ENCODE measurements at regions not wholly inside any gene's neighbourhood (a gene's known extent, or its start where the extent isn't known, plus 50 kb on each side); places are given as distances from the start of the nearest gene placed in this dataset.

DNA sequence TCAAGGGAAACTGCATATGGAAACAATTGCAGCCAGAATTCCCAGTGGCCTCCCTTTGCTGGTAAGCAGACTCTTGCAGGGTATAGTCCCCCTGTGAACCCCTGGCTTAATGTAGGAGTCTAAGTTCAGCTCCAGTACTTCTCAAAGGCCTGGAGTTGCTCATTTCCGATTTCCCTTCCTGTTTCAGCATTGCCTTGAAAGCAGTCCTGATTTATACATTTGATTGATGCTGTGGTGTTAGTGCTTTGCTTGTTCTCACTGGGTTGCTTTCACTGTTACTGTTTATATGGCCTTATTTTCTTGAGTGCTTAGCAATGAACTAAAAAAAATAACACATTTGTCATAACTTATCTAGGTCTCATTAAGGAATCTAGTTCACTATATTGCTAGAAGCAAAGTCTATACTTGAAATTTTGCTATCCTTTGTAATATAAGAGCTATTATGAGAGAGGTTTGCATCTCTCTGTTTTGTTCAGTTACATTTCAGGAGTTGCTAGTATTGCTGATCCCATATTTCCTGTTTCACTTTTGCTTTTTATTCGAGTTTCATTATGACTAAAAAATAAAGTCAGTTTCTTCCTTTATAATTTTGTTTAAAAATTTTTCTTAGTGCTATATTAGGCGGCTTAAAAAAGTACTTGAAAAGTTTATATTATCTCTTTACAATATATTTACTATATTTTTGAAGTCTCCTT is 122.4 kb upstream of the NMUR2 start:
- Histone ChIP-seq H3K36me3 (ENCODE audit: insufficient read depth) (no peaks in the 10 kb centered on the region), H3K27ac (peak overlapping the region; percentile 49; the same call in 1 of the 2 replicates), H2AFZ (ENCODE audit: low read depth) (no peak overlapping the region)

DNA sequence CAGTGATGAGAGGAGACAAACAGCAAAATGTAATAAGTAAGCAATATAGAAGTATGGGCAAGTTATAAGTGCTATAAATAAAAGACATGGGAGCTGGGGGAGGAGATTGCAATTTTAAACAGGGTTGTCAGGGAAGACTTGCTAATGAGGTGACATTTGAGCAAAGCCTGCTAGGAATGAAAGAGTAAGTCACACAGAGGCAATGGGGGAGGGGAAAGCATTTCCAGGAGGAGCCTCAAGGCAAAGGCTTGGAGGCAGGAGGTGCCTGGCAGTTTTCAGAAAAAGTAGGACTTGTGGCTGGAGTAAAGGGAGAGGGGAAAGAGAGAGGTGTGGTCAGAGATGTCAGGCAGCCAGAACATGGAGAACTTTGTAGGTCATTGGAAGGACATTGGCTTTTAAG is 124.4 kb upstream of the NMUR2 start:
- H3K36me3 ChIP-seq (ENCODE audit: insufficient read depth) = no peaks in the 10 kb centered on the region
- H3K9ac ChIP-seq = no peak overlapping the region
- no peak overlapping the region for H3K4me2 ChIP-seq
- TF ChIP-seq, protein P1, sequence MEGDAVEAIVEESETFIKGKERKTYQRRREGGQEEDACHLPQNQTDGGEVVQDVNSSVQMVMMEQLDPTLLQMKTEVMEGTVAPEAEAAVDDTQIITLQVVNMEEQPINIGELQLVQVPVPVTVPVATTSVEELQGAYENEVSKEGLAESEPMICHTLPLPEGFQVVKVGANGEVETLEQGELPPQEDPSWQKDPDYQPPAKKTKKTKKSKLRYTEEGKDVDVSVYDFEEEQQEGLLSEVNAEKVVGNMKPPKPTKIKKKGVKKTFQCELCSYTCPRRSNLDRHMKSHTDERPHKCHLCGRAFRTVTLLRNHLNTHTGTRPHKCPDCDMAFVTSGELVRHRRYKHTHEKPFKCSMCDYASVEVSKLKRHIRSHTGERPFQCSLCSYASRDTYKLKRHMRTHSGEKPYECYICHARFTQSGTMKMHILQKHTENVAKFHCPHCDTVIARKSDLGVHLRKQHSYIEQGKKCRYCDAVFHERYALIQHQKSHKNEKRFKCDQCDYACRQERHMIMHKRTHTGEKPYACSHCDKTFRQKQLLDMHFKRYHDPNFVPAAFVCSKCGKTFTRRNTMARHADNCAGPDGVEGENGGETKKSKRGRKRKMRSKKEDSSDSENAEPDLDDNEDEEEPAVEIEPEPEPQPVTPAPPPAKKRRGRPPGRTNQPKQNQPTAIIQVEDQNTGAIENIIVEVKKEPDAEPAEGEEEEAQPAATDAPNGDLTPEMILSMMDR (conservative IDR thresholded peaks at IDR 0.05; ENCODE audit: low read depth, low read length) = no peak
- H3K4me1 ChIP-seq (ENCODE audit: low read depth, poor library complexity, severe bottlenecking) = peaks cover 18% of the 10 kb centered on the region
- no peaks in the 10 kb centered on the region for H3K27me3 ChIP-seq (ENCODE audit: insufficient read depth, low read depth)
- H3K79me2 ChIP-seq (ENCODE audit: insufficient read depth, low read depth) = no peaks in the 10 kb centered on the region
- H3K27ac ChIP-seq = no peak overlapping the region
- H3K4me3 ChIP-seq (IDR thresholded peaks at IDR 0.05; ENCODE audit: insufficient read depth, low read depth, low read length) = no peak overlapping the region
- no peaks in the 10 kb centered on the region for H4K20me1 ChIP-seq (ENCODE audit: insufficient read depth)
- H2AFZ ChIP-seq (ENCODE audit: low read depth) = no peak overlapping the region

More for the DNA sequence above, 122.4 kb upstream of the NMUR2 start:
- H3K79me2 ChIP-seq (ENCODE audit: insufficient read depth, low read depth) = no peaks in the 10 kb centered on the region
- H4K20me1 ChIP-seq (ENCODE audit: insufficient read depth) = no peaks in the 10 kb centered on the region
- H3K4me3 ChIP-seq (IDR thresholded peaks at IDR 0.05; ENCODE audit: insufficient read depth, low read depth, low read length) = no peak overlapping the region
- TF ChIP-seq, protein P1 (conservative IDR thresholded peaks at IDR 0.05; ENCODE audit: low read depth, low read length) = no peak
- peak overlapping the region; percentile 56 for H3K4me2 ChIP-seq
- no peak overlapping the region for H3K9ac ChIP-seq
- H3K27me3 ChIP-seq (ENCODE audit: insufficient read depth, low read depth) = no peaks in the 10 kb centered on the region
- peaks cover 18% of the 10 kb centered on the region for H3K4me1 ChIP-seq (ENCODE audit: low read depth, poor library complexity, severe bottlenecking)

DNA sequence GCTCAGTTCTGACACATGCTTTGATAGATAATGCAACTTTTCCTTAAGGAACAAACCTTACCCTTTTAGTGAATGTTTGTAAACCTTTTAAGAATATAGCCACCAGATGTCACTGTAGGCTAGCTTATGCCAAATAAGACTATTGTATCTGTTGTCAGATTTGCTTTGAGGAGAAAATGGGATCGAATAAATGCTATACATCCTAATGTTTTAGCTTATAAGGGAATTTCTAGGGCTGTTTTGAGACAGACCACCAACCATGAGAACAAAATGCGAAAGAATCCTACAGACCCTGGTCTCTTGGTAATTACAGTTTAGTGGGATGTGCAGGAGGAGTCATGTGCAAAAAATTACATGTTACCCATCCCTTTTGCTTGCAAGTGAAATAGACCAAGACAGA is 127.6 kb upstream of the NMUR2 start:
- Histone ChIP-seq H3K4me3 (IDR thresholded peaks at IDR 0.05; ENCODE audit: insufficient read depth, low read depth, low read length) (no peak overlapping the region), H3K4me2 (no peak overlapping the region), H3K36me3 (ENCODE audit: insufficient read depth) (no peaks in the 10 kb centered on the region), H3K79me2 (ENCODE audit: insufficient read depth, low read depth) (no peaks in the 10 kb centered on the region), H3K27ac (no peak overlapping the region), H3K4me1 (ENCODE audit: low read depth, poor library complexity, severe bottlenecking) (peaks cover 6% of the 10 kb centered on the region), H4K20me1 (ENCODE audit: insufficient read depth) (no peaks in the 10 kb centered on the region), H3K27me3 (ENCODE audit: insufficient read depth, low read depth) (no peaks in the 10 kb centered on the region), H3K9ac (no peak overlapping the region), H2AFZ (ENCODE audit: low read depth) (no peak overlapping the region)
- TF ChIP-seq, protein P1 (conservative IDR thresholded peaks at IDR 0.05; ENCODE audit: low read depth, low read length) = peak; percentile 71

GRCh38 chr5:152534641-152535040 is 129.6 kb upstream of the NMUR2 start:
- TF ChIP-seq, protein P1 (conservative IDR thresholded peaks at IDR 0.05; ENCODE audit: low read depth, low read length) = no peak
- Histone ChIP-seq H4K20me1 (ENCODE audit: insufficient read depth) (no peaks in the 10 kb centered on the region), H3K4me3 (IDR thresholded peaks at IDR 0.05; ENCODE audit: insufficient read depth, low read depth, low read length) (no peak overlapping the region), H3K9ac (no peak overlapping the region), H3K27ac (no peak overlapping the region), H3K4me1 (ENCODE audit: low read depth, poor library complexity, severe bottlenecking) (no peaks in the 10 kb centered on the region), H3K79me2 (ENCODE audit: insufficient read depth, low read depth) (no peaks in the 10 kb centered on the region), H2AFZ (ENCODE audit: low read depth) (no peak overlapping the region), H3K4me2 (no peak overlapping the region), H3K27me3 (ENCODE audit: insufficient read depth, low read depth) (no peaks in the 10 kb centered on the region), H3K36me3 (ENCODE audit: insufficient read depth) (no peaks in the 10 kb centered on the region)
